Kidney (tissue), 13 donors: ENCODE measurements at regions not wholly inside any gene's neighbourhood (a gene's known extent, or its start where the extent isn't known, plus 50 kb on each side); places are given as distances from the start of the nearest gene placed in this dataset.
A peak's percentile ranks its signal among the peaks of the same experiment; 100 is the strongest.
"Not testable (repeated sequence)": the region's sequence is repeated elsewhere in the genome, so short reads cannot be mapped to it uniquely, and the experiment has no call there.

Experiments
- DNase-seq, 5 donors: peaks; one replicate each; pipeline ENCODE4 v3.0.0-alpha.2; 2013 to 2020
- FAIRE-seq: peaks from 2 replicates; lab custom pipeline; 2012; peaks lifted over from hg19 to GRCh38; lab: Jason Lieb, UNC
- H3K27ac ChIP-seq, 2 donors: one replicate each; pipeline ENCODE4 v1.7.0; 2013; ENCODE audit warnings: low read depth in 2 of 2, low read length in 2 of 2, inconsistent platforms in 1 of 2
- H3K27me3 ChIP-seq: one replicate; pipeline ENCODE4 v1.7.1; 2013; ENCODE audit warnings: low read length, inconsistent platforms; ENCODE audit not compliant: control insufficient read depth, insufficient read depth
- H3K36me3 ChIP-seq, 3 donors: one replicate each; pipeline versions ENCODE4 v1.7.0 to v1.7.1; 2013; ENCODE audit warnings: low read length in 3 of 3, control low read depth in 1 of 3, inconsistent platforms in 1 of 3; ENCODE audit not compliant: insufficient read depth in 3 of 3, control insufficient read depth in 2 of 3
- H3K4me1 ChIP-seq, 3 donors: one replicate each; pipeline versions ENCODE4 v1.7.0 to v1.7.1; 2013; ENCODE audit warnings: low read length in 3 of 3, inconsistent platforms in 1 of 3, low read depth in 1 of 3; ENCODE audit not compliant: control insufficient read depth in 2 of 3, insufficient read depth in 2 of 3
- H3K4me3 ChIP-seq, 3 donors: one replicate each; pipeline versions ENCODE4 v1.7.0 to v1.8.1; 2013; ENCODE audit warnings: low read length in 3 of 3, control low read depth in 1 of 3, inconsistent platforms in 1 of 3
- H3K9ac ChIP-seq, 3 donors: one replicate each; pipeline versions ENCODE4 v1.7.0 to v1.7.1; 2013; ENCODE audit warnings: low read length in 3 of 3, control low read depth in 1 of 3, inconsistent platforms in 1 of 3
- H3K9me3 ChIP-seq, 3 donors: one replicate each; pipeline versions ENCODE4 v1.7.0 to v1.7.1; 2013; ENCODE audit warnings: low read length in 3 of 3, control low read depth in 1 of 3, inconsistent platforms in 1 of 3; ENCODE audit not compliant: control insufficient read depth in 2 of 3, insufficient read depth in 1 of 3
- CTCF ChIP-seq: IDR thresholded peaks from 3 replicates; pipeline ENCODE4 v1.5.1; 2012; ENCODE audit warnings: mild to moderate bottlenecking, moderate library complexity, borderline replicate concordance; ENCODE audit not compliant: insufficient read depth; ENCODE audit errors: extremely low read depth
- intact Hi-C: fragments of 100-400 bp; cut with DNase I; formaldehyde crosslinking; loops from one replicate; pipeline ENCODE4 v1.11.1; 2022
- donor health status: control.
- donor health status: control.
- donor health status: control.
- donor health status: control.
- donor health status: control.
- donor health status: DM: yes; HTN: yes; CAD: no.
- donor health status: Normal renal cell carcinoma (clear cell type).

DNA sequence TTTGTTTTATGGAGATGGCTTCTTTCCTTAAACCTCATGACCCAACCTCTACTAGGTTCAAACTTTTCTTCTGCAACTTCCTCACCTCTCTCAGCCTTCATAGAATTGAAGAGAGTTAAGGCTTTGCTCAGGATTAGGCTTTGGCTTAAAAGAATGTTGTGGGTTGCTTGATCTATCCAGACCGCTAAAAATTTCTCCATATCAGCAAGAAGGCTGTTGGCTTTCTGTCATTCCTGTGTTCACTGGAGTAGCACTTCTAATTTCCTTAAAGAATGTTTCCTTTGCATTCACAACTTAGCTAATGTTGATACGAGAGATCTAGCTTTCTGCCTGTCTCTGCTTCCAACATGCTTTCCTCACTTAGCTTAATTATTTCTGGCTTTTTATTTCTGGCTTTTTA is 58.1 kb upstream of the KYNU start:
- H3K27ac ChIP-seq: no peak overlapping the region
- H3K27me3 ChIP-seq: no peaks in the 10 kb centered on the region
- H3K9me3 ChIP-seq: no peaks in the 10 kb centered on the region
- TF ChIP-seq CTCF: no peak
- no peaks in the 10 kb centered on the region for H3K4me1 ChIP-seq
- intact Hi-C loops: no loop called here
- no peaks in the 10 kb centered on the region for H3K36me3 ChIP-seq
- DNase-seq (peak in 2 of 5 donors; percentile 39 to 41), FAIRE-seq (no peak)
- no peak overlapping the region for H3K9ac ChIP-seq
- no peak overlapping the region for H3K4me3 ChIP-seq

GRCh38 chr2:142815375-142815774 is 62.1 kb upstream of the KYNU start:
- no peaks in the 10 kb centered on the region for H3K27me3 ChIP-seq
- no peaks in the 10 kb centered on the region for H3K4me1 ChIP-seq
- intact Hi-C loops: no loop called here
- DNase-seq (no peak), FAIRE-seq (no peak)
- no peaks in the 10 kb centered on the region for H3K36me3 ChIP-seq
- H3K4me3 ChIP-seq: no peak overlapping the region
- H3K27ac ChIP-seq: no peak overlapping the region
- H3K9me3 ChIP-seq: no peaks in the 10 kb centered on the region
- no peak for TF ChIP-seq CTCF
- H3K9ac ChIP-seq: no peak overlapping the region

- H3K4me3 ChIP-seq: no peak overlapping the region
- no peaks in the 10 kb centered on the region for H3K4me1 ChIP-seq
- H3K27ac ChIP-seq: no peak overlapping the region
- H3K9me3 ChIP-seq: no peaks in the 10 kb centered on the region
- intact Hi-C loops: no loop called here
- H3K27me3 ChIP-seq: no peaks in the 10 kb centered on the region
- FAIRE-seq (no peak), DNase-seq (no peak)
- H3K36me3 ChIP-seq: no peaks in the 10 kb centered on the region
- no peak overlapping the region for H3K9ac ChIP-seq
- TF ChIP-seq CTCF: no peak
Measured at GRCh38 chr2:142813830-142814829, 63.3 kb upstream of the KYNU start.

GRCh38 chr2:142811644-142812043 is 65.8 kb upstream of the KYNU start:
- FAIRE-seq, DNase-seq, H3K4me3 ChIP-seq, H3K27ac ChIP-seq, H3K4me1 ChIP-seq, H3K9me3 ChIP-seq, H3K9ac ChIP-seq, H3K27me3 ChIP-seq, intact Hi-C loops, H3K36me3 ChIP-seq: not testable (repeated sequence)
